ENCODE measurements at regions not wholly inside any gene's neighbourhood (a gene's known extent, or its start where the extent isn't known, plus 50 kb on each side); places are given as distances from the start of the nearest gene placed in this dataset.

DNA sequence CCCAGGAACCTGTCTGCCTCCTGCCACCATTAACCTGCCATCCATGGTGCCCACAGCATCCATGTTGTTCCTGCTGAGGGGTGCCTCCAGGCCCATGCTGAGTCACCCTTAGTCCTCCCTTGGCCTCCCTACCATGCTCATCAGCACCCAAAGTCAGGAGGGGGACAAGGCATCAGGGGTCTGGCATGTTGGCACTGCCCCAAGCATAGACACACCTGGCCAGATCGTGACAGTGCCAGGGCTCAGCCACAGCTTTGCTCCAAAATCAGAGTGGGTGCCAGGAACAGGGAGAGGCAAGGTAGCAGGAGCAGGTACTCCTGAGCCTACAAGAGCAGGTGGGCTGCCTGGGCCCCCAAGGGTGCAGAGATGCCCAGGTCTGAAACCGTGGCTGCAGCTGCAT is 566.6 kb downstream of the TLE1 start:
- TF ChIP-seq POLR2AphosphoS5 (IDR thresholded peaks at IDR 0.05; ENCODE audit: borderline replicate concordance, low read depth, low read length) (no peak), EZH2 (IDR thresholded peaks at IDR 0.05) (no peak), FOXP2 (optimal IDR thresholded peaks at IDR 0.05; ENCODE audit: control extremely low read depth, extremely low read length, insufficient read depth) (no peak)
